Endodermal cell (in vitro differentiated cells): ENCODE measurements at regions not wholly inside any gene's neighbourhood (a gene's known extent, or its start where the extent isn't known, plus 50 kb on each side); places are given as distances from the start of the nearest gene placed in this dataset.

ENCODE experiments used
- DNase-seq: peaks from one replicate; pipeline ENCODE4 v3.0.0-alpha.2; 2017
- H3K27ac ChIP-seq: 2 replicates; pipeline ENCODE4 v1.5.1; 2013; ENCODE audit warnings: mild to moderate bottlenecking, low read depth, low read length, moderate library complexity
- H3K27me3 ChIP-seq: 2 replicates; pipeline ENCODE4 v1.6.1; 2013; ENCODE audit warnings: mild to moderate bottlenecking, low read length, moderate library complexity; ENCODE audit not compliant: insufficient read depth, control insufficient read depth, poor library complexity, severe bottlenecking
- H3K36me3 ChIP-seq: 2 replicates; pipeline ENCODE4 v1.7.0; 2013; ENCODE audit warnings: mild to moderate bottlenecking, low read length, moderate library complexity; ENCODE audit not compliant: control insufficient read depth, insufficient read depth
- H3K4me1 ChIP-seq: one replicate; pipeline ENCODE4 v1.7.0; 2013; ENCODE audit warnings: low read length; ENCODE audit not compliant: control insufficient read depth, insufficient read depth
- H3K4me3 ChIP-seq: 2 replicates; pipeline ENCODE4 v1.5.1; 2013; ENCODE audit warnings: mild to moderate bottlenecking, low read length, moderate library complexity
- H3K9ac ChIP-seq: 2 replicates; pipeline ENCODE4 v1.6.1; 2013; ENCODE audit warnings: mild to moderate bottlenecking, low read length, moderate library complexity; ENCODE audit not compliant: poor library complexity, severe bottlenecking; ENCODE audit errors: extremely low read depth
- H3K9me3 ChIP-seq: 2 replicates; pipeline ENCODE4 v1.6.1; 2013; ENCODE audit warnings: mild to moderate bottlenecking, low read length, moderate library complexity; ENCODE audit not compliant: control insufficient read depth
- H3K27ac Mint-ChIP-seq: 2 replicates; pipeline ENCODE4 v1.8.0; 2020; ENCODE audit warnings: mixed read lengths
- H3K27me3 Mint-ChIP-seq: 2 replicates; pipeline ENCODE4 v1.8.0; 2021; ENCODE audit warnings: mild to moderate bottlenecking, mixed read lengths; ENCODE audit not compliant: insufficient read depth
- H3K36me3 Mint-ChIP-seq: 2 replicates; pipeline ENCODE4 v1.8.0; 2020; ENCODE audit warnings: low read depth, mixed read lengths
- H3K4me1 Mint-ChIP-seq: 2 replicates; pipeline ENCODE4 v1.8.0; 2020; ENCODE audit warnings: mixed read lengths
- H3K4me3 Mint-ChIP-seq: 2 replicates; pipeline ENCODE4 v1.8.0; 2020; ENCODE audit warnings: mild to moderate bottlenecking, moderate library complexity, mixed read lengths
- H3K9me3 Mint-ChIP-seq: 2 replicates; pipeline ENCODE4 v1.8.0; 2020; ENCODE audit warnings: mild to moderate bottlenecking, mixed read lengths
- CTCF ChIP-seq: fragments of 200-600 bp; sonication (generic); conservative IDR thresholded peaks from 2 replicates; pipeline ENCODE4 v1.5.0; 2021; ENCODE audit warnings: antibody characterized with exemption, mild to moderate bottlenecking
- WGBS, 2 experiments: methylation state at CpG; one replicate each; pipeline versions ENCODE4 v1.1.5 to v1.1.7; 2013; ENCODE audit warnings: missing lambda C conversion rate in 2 of 2, mixed read lengths in 1 of 2; ENCODE audit not compliant: insufficient coverage in 1 of 2, insufficient read length in 1 of 2; 5-methylcytosine and 5-hydroxymethylcytosine counted together

- 92 to 95% methylated on average over 6 to 10 of the region's 10 CpGs for WGBS, 2 experiments
- H3K27ac ChIP-seq = no peak overlapping the region
- no peak for TF ChIP-seq CTCF
- Mint-ChIP-seq H3K4me3 (no peak overlapping the region), H3K9me3 (no peaks in the 10 kb centered on the region), H3K36me3 (no peaks in the 10 kb centered on the region), H3K27me3 (peaks cover 2% of the 10 kb centered on the region), H3K4me1 (no peaks in the 10 kb centered on the region), H3K27ac (no peak overlapping the region)
- no peaks in the 10 kb centered on the region for H3K9me3 ChIP-seq
- no peaks in the 10 kb centered on the region for H3K4me1 ChIP-seq
- no peak for DNase-seq
- no peak overlapping the region for H3K4me3 ChIP-seq
- no peaks in the 10 kb centered on the region for H3K27me3 ChIP-seq
- H3K36me3 ChIP-seq = no peaks in the 10 kb centered on the region
- H3K9ac ChIP-seq = no peak overlapping the region
Observed at GRCh38 chr12:127271776-127272175, 995.2 kb upstream of the TMEM132C start.

GRCh38 chr12:127272864-127273263 is 994.1 kb upstream of the TMEM132C start:
- H3K9me3 ChIP-seq = no peaks in the 10 kb centered on the region
- H3K27ac ChIP-seq = no peak overlapping the region
- no peaks in the 10 kb centered on the region for H3K4me1 ChIP-seq
- H3K9ac ChIP-seq = no peak overlapping the region
- no peak for TF ChIP-seq CTCF
- Mint-ChIP-seq H3K9me3 (no peaks in the 10 kb centered on the region), H3K4me3 (no peak overlapping the region), H3K4me1 (no peaks in the 10 kb centered on the region), H3K27ac (no peak overlapping the region), H3K27me3 (peaks cover 6% of the 10 kb centered on the region), H3K36me3 (no peaks in the 10 kb centered on the region)
- no peak for DNase-seq
- H3K4me3 ChIP-seq = no peak overlapping the region
- no peaks in the 10 kb centered on the region for H3K27me3 ChIP-seq
- H3K36me3 ChIP-seq = no peaks in the 10 kb centered on the region
- WGBS, 2 experiments = 94% methylated on average over 2 of the region's 2 CpGs; no CpG with 5 or more reads in 1 of the 2 experiments

- Histone ChIP-seq H3K27ac (no peak overlapping the region), H3K9ac (no peak overlapping the region), H3K9me3 (no peaks in the 10 kb centered on the region), H3K27me3 (peaks cover 1% of the 10 kb centered on the region), H3K4me1 (no peaks in the 10 kb centered on the region), H3K4me3 (no peak overlapping the region), H3K36me3 (no peaks in the 10 kb centered on the region)
- H3K27me3 Mint-ChIP-seq = peaks cover 13% of the 10 kb centered on the region
- 92 to 95% methylated on average over 2 to 3 of the region's 3 CpGs for WGBS, 2 experiments
- H3K4me3 Mint-ChIP-seq = no peak overlapping the region
- no peaks in the 10 kb centered on the region for H3K36me3 Mint-ChIP-seq
- H3K4me1 Mint-ChIP-seq = no peaks in the 10 kb centered on the region
- TF ChIP-seq CTCF = no peak
- H3K9me3 Mint-ChIP-seq = no peaks in the 10 kb centered on the region
- no peak overlapping the region for H3K27ac Mint-ChIP-seq
- no peak for DNase-seq
Observed at GRCh38 chr12:127273626-127274025, 993.3 kb upstream of the TMEM132C start.
